ENCODE measurements at regions not wholly inside any gene's neighbourhood (a gene's known extent, or its start where the extent isn't known, plus 50 kb on each side); places are given as distances from the start of the nearest gene placed in this dataset.
A peak's percentile ranks its signal among the peaks of the same experiment; 100 is the strongest.

DNA sequence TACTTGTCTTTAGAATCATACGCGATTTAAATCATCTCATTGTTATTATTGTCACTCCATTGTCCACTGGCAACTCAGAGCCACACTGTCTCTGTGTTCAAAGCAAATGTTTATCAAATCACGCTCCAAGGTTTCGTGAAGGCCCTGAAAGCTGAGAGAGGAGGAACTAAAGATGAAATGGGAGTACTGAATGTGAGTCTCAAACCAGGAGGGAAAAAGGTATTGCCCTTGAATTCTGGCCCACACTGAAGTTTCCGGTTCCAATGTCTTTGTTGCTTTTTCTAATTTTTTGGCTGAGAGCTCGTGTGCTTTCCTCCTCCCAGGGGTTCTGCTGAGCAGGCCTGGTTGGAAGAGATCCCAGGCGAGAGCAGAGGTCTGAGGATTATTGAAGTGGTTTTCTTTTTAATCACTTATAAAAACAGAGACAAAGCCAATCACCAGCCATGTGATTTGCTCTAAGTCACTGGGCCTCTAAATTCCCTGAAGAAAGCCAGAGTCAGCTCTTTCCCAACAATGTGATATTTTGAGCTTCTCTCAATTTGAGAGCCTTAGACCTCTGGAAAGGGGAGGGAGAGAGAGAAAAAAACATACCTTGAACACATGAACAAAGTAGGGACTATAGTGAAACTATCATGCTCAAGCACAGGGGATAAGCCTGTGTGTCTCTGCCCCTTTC lies 420.8 kb upstream of the GRAMD2B start:
- Histone ChIP-seq H3K4me1 (ENCODE audit: control insufficient read depth in 5 of 5, insufficient read depth in 5 of 5, low read length in 5 of 5) (peaks cover 0 to 31% (median 11%) of the 10 kb centered on the region in 5 donors), H3K36me3 (ENCODE audit: control insufficient read depth in 4 of 4, insufficient read depth in 4 of 4, low read length in 4 of 4) (no peaks in the 10 kb centered on the region), H3K27ac (ENCODE audit: low read depth in 1 of 2, low read length in 1 of 2) (peak overlapping the region; percentile 53 to 77), H3K9me3 (ENCODE audit: control insufficient read depth in 4 of 4, insufficient read depth in 3 of 4, low read length in 3 of 4) (no peaks in the 10 kb centered on the region), H3K27me3 (ENCODE audit: control insufficient read depth in 3 of 3, insufficient read depth in 3 of 3, low read length in 2 of 3) (no peaks in the 10 kb centered on the region), H3K4me3 (no peak overlapping the region), H3K9ac (ENCODE audit: insufficient read depth in 1 of 2, low read length in 2 of 2) (no peak overlapping the region)
- 36 to 61% methylated on average over 7 of the region's 7 CpGs for WGBS, 2 donors
- peak; percentile 30 to 88 (median 73) for DNase-seq
- TF ChIP-seq, protein P1, sequence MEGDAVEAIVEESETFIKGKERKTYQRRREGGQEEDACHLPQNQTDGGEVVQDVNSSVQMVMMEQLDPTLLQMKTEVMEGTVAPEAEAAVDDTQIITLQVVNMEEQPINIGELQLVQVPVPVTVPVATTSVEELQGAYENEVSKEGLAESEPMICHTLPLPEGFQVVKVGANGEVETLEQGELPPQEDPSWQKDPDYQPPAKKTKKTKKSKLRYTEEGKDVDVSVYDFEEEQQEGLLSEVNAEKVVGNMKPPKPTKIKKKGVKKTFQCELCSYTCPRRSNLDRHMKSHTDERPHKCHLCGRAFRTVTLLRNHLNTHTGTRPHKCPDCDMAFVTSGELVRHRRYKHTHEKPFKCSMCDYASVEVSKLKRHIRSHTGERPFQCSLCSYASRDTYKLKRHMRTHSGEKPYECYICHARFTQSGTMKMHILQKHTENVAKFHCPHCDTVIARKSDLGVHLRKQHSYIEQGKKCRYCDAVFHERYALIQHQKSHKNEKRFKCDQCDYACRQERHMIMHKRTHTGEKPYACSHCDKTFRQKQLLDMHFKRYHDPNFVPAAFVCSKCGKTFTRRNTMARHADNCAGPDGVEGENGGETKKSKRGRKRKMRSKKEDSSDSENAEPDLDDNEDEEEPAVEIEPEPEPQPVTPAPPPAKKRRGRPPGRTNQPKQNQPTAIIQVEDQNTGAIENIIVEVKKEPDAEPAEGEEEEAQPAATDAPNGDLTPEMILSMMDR (IDR thresholded peaks at IDR 0.05; ENCODE audit: control extremely low read depth, extremely low read depth): no peak
- ATAC-seq (ENCODE audit: insufficient read depth, low FRiP score): peak; percentile 80

DNA sequence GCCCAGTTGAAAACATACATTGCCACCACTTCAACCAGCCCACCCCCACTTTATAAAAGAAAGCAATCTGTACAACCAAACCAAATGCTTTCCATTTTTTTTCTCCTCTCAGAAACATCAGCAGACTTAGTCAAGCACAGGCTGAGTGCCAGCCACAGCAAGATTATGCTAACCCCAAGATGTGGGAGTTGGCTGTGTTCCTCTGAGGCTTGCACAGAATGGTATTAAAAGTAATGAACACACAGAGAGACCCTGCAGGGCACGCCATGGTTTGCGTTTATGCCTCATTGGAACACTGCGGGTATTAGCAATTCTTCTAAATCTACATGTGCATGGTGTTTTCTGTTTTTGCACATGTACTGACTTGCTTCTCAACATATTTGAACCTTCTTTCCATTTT lies 419.9 kb upstream of the GRAMD2B start:
- 57 to 67% methylated on average over 3 of the region's 3 CpGs for WGBS, 2 donors
- DNase-seq (peak; percentile 53 to 90 (median 74)), ATAC-seq (ENCODE audit: insufficient read depth, low FRiP score) (no peak)
- TF ChIP-seq, protein P1 (IDR thresholded peaks at IDR 0.05; ENCODE audit: control extremely low read depth, extremely low read depth): no peak
- no peaks in the 10 kb centered on the region for H3K27me3 ChIP-seq (ENCODE audit: control insufficient read depth in 3 of 3, insufficient read depth in 3 of 3, low read length in 2 of 3)
- H3K4me3 ChIP-seq: no peak overlapping the region
- no peak overlapping the region for H3K9ac ChIP-seq (ENCODE audit: insufficient read depth in 1 of 2, low read length in 2 of 2)
- H3K36me3 ChIP-seq (ENCODE audit: control insufficient read depth in 4 of 4, insufficient read depth in 4 of 4, low read length in 4 of 4): no peaks in the 10 kb centered on the region
- H3K27ac ChIP-seq (ENCODE audit: low read depth in 1 of 2, low read length in 1 of 2): no peak overlapping the region
- H3K9me3 ChIP-seq (ENCODE audit: control insufficient read depth in 4 of 4, insufficient read depth in 3 of 4, low read length in 3 of 4): no peaks in the 10 kb centered on the region
- peaks cover 0 to 31% (median 11%) of the 10 kb centered on the region in 5 donors for H3K4me1 ChIP-seq (ENCODE audit: control insufficient read depth in 5 of 5, insufficient read depth in 5 of 5, low read length in 5 of 5)

DNA sequence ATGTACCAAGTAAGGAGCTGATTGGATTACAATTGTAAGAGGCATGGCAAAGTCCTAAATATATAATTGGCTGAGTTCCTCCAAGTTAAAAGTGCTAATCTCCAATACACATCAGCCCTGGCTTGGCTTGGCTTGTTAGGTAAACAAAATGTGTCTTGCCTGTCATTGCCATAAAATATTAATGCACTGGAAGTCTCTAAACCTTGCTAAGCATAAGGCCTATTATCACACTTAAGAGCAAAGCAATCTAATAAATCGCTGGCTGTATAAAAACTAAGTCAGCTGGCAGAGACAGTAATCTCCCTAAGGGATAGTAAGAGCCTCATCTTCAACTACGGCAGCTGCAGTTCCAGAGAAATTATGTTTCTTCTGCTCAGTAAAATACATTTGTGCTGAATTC lies 418.6 kb upstream of the GRAMD2B start:
- Histone ChIP-seq H3K4me3 (no peak overlapping the region), H3K9ac (ENCODE audit: insufficient read depth in 1 of 2, low read length in 2 of 2) (no peak overlapping the region), H3K36me3 (ENCODE audit: control insufficient read depth in 4 of 4, insufficient read depth in 4 of 4, low read length in 4 of 4) (no peaks in the 10 kb centered on the region), H3K27me3 (ENCODE audit: control insufficient read depth in 3 of 3, insufficient read depth in 3 of 3, low read length in 2 of 3) (no peaks in the 10 kb centered on the region), H3K4me1 (ENCODE audit: control insufficient read depth in 5 of 5, insufficient read depth in 5 of 5, low read length in 5 of 5) (peaks cover 0 to 31% (median 11%) of the 10 kb centered on the region in 5 donors), H3K27ac (ENCODE audit: low read depth in 1 of 2, low read length in 1 of 2) (no peak overlapping the region), H3K9me3 (ENCODE audit: control insufficient read depth in 4 of 4, insufficient read depth in 3 of 4, low read length in 3 of 4) (no peaks in the 10 kb centered on the region)
- TF ChIP-seq, protein P1 (IDR thresholded peaks at IDR 0.05; ENCODE audit: control extremely low read depth, extremely low read depth): no peak
- peak in 1 of 3 donors; percentile 41 for DNase-seq
- WGBS, 2 donors: 68 to 86% methylated on average over 2 of the region's 2 CpGs
- no peak for ATAC-seq (ENCODE audit: insufficient read depth, low FRiP score)

DNA sequence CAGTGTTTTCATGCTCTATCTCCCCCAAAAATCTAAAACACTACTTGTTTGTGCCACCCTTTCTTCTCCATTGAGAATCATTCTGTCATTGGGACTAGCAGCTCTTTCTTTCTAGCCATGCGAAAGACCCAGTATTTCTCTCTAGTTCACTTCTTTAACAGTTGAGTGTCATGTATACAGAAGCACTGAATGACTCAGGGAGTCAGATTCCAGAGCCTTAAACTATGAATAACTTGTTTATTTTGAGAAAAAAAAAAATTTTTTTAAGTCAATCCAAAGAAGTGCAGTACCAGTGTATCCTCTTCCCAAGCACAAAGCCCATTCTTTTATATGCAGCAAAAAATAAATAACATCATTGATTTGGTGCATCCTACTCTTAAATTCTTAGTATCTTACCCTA lies 415.4 kb upstream of the GRAMD2B start:
- ATAC-seq (ENCODE audit: insufficient read depth, low FRiP score) (no peak), DNase-seq (no peak)
- H3K4me3 ChIP-seq: no peak overlapping the region
- no peak overlapping the region for H3K27ac ChIP-seq (ENCODE audit: low read depth in 1 of 2, low read length in 1 of 2)
- TF ChIP-seq, protein P1 (IDR thresholded peaks at IDR 0.05; ENCODE audit: control extremely low read depth, extremely low read depth): no peak
- H3K4me1 ChIP-seq (ENCODE audit: control insufficient read depth in 5 of 5, insufficient read depth in 5 of 5, low read length in 5 of 5): peaks cover 0 to 17% (median 5%) of the 10 kb centered on the region in 5 donors
- H3K9ac ChIP-seq (ENCODE audit: insufficient read depth in 1 of 2, low read length in 2 of 2): no peak overlapping the region
- H3K27me3 ChIP-seq (ENCODE audit: control insufficient read depth in 3 of 3, insufficient read depth in 3 of 3, low read length in 2 of 3): no peaks in the 10 kb centered on the region
- H3K9me3 ChIP-seq (ENCODE audit: control insufficient read depth in 4 of 4, insufficient read depth in 3 of 4, low read length in 3 of 4): no peaks in the 10 kb centered on the region
- WGBS, 2 donors: 87 to 92% methylated on average over 1 of the region's 1 CpG
- H3K36me3 ChIP-seq (ENCODE audit: control insufficient read depth in 4 of 4, insufficient read depth in 4 of 4, low read length in 4 of 4): no peaks in the 10 kb centered on the region

Measured in lung (tissue), 11 donors.